ENCODE measurements at regions not wholly inside any gene's neighbourhood (a gene's known extent, or its start where the extent isn't known, plus 50 kb on each side); places are given as distances from the start of the nearest gene placed in this dataset.

DNA sequence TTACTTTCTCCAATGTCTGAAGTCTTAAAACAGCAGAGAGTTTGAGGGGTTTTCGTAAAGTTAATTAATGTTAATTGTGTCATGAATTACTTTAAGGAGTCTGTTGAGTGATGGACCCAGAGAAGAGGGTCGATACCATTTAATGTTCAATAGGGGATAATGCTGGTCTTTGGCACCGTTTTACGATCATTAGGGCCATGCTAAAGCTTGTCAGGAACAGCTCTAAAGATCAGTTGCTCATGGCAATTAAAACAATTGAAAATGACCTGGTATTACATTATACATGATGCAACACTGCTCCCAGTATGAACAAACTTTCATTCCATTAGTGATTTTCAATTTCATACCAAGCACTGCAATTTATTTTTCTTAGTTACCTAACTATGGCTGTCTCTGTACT lies 296.9 kb downstream of the ETV1 start:
- ChIA-PET POLR2A (no interaction called here), CTCF (no interaction called here)
- Mint-ChIP-seq H3K9me3 (ENCODE audit: insufficient read depth) (no peaks in the 10 kb centered on the region), H3K27me3 (no peaks in the 10 kb centered on the region), H3K27ac (no peak overlapping the region), H3K4me1 (no peaks in the 10 kb centered on the region), H3K4me3 (no peak overlapping the region)
- WGBS (ENCODE audit: insufficient coverage), result 90% methylated on average over 2 of the region's 4 CpGs
- ATAC-seq (ENCODE audit: low read depth) (no peak), DNase-seq (no peak)
- Histone ChIP-seq H3K27ac (ENCODE audit: low read length in 2 of 2) (no peak overlapping the region), H3K9ac (ENCODE audit: low read length) (no peak overlapping the region), H3K27me3 (replicated peaks in 1 of 4; ENCODE audit: control extremely low read depth in 1 of 4, control insufficient read depth in 3 of 4, insufficient read depth in 4 of 4, low read length in 3 of 4) (no peaks in the 10 kb centered on the region), H3K36me3 (replicated peaks in 1 of 2; ENCODE audit: control extremely low read depth in 1 of 2, control insufficient read depth in 1 of 2, extremely low read depth in 1 of 2, insufficient read depth in 2 of 2, low read length in 1 of 2) (no peaks in the 10 kb centered on the region), H3K4me1 (ENCODE audit: control insufficient read depth in 2 of 2, insufficient read depth in 2 of 2, low read length in 2 of 2) (no peaks in the 10 kb centered on the region), H3K4me2 (replicated peaks; ENCODE audit: low read depth, low read length, poor library complexity, severe bottlenecking) (no peak overlapping the region), H3K4me3 (ENCODE audit: control extremely low read depth in 1 of 5, extremely low read depth in 1 of 5, insufficient read depth in 1 of 5, low read depth in 2 of 5, low read length in 4 of 5) (no peak overlapping the region), H3K9me3 (ENCODE audit: control extremely low read depth in 1 of 3, control insufficient read depth in 2 of 3, insufficient read depth in 1 of 3, low read length in 2 of 3) (no peaks in the 10 kb centered on the region), H3K79me2 (ENCODE audit: control insufficient read depth, insufficient read depth, low read length) (no peaks in the 10 kb centered on the region), H4K20me1 (ENCODE audit: control insufficient read depth, insufficient read depth, low read length, poor library complexity, severe bottlenecking) (no peaks in the 10 kb centered on the region), H2AFZ (ENCODE audit: insufficient read depth, low read depth, low read length, poor library complexity, severe bottlenecking) (no peak overlapping the region)
- intact Hi-C loops (cut with micrococcal nuclease), result no loop called here
- TF ChIP-seq EZH2 (IDR thresholded peaks at IDR 0.05; ENCODE audit: borderline replicate concordance, insufficient read depth, low read depth, low read length, poor library complexity, severe bottlenecking) (no peak), CTCF (IDR thresholded peaks at IDR 0.05) (no peak)

DNA sequence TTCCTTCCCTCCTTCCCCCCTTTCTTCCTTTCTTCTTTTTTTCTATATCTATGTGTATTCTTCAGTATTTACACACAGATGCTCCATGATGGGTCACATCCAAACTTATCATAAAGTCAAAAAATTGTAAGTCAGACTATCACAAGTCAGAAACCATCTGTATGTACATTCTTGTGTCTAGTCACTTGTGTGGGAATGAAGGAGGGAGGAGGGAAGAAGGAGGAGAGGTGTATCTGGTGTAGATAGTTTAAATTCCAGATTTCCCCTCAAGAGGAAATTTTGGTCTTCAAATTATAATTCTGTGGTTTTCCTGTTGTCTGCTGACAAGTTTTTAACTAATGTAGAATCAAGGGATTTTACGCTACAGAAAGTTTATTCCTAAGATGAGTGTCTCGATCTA lies 287.2 kb downstream of the ETV1 start:
- intact Hi-C loops (cut with micrococcal nuclease), result no loop called here
- Histone ChIP-seq H3K27me3 (replicated peaks in 1 of 4; ENCODE audit: control extremely low read depth in 1 of 4, control insufficient read depth in 3 of 4, insufficient read depth in 4 of 4, low read length in 3 of 4) (no peaks in the 10 kb centered on the region), H3K9me3 (ENCODE audit: control extremely low read depth in 1 of 3, control insufficient read depth in 2 of 3, insufficient read depth in 1 of 3, low read length in 2 of 3) (peaks cover 0 to 2% (median 1%) of the 10 kb centered on the region in 3 donors), H3K27ac (ENCODE audit: low read length in 2 of 2) (no peak overlapping the region), H3K79me2 (ENCODE audit: control insufficient read depth, insufficient read depth, low read length) (no peaks in the 10 kb centered on the region), H3K4me1 (ENCODE audit: control insufficient read depth in 2 of 2, insufficient read depth in 2 of 2, low read length in 2 of 2) (no peaks in the 10 kb centered on the region), H3K36me3 (replicated peaks in 1 of 2; ENCODE audit: control extremely low read depth in 1 of 2, control insufficient read depth in 1 of 2, extremely low read depth in 1 of 2, insufficient read depth in 2 of 2, low read length in 1 of 2) (no peaks in the 10 kb centered on the region), H4K20me1 (ENCODE audit: control insufficient read depth, insufficient read depth, low read length, poor library complexity, severe bottlenecking) (no peaks in the 10 kb centered on the region), H2AFZ (ENCODE audit: insufficient read depth, low read depth, low read length, poor library complexity, severe bottlenecking) (no peak overlapping the region), H3K4me2 (replicated peaks; ENCODE audit: low read depth, low read length, poor library complexity, severe bottlenecking) (no peak overlapping the region), H3K9ac (ENCODE audit: low read length) (no peak overlapping the region), H3K4me3 (ENCODE audit: control extremely low read depth in 1 of 5, extremely low read depth in 1 of 5, insufficient read depth in 1 of 5, low read depth in 2 of 5, low read length in 4 of 5) (no peak overlapping the region)
- WGBS (ENCODE audit: insufficient coverage), result no CpG with 5 or more reads among the region's 2 CpGs
- no peaks in the 10 kb centered on the region for H3K9me3 Mint-ChIP-seq (ENCODE audit: insufficient read depth)
- ChIA-PET CTCF (no interaction called here), POLR2A (no interaction called here)
- H3K4me1 Mint-ChIP-seq, result no peaks in the 10 kb centered on the region
- no peak for DNase-seq
- no peaks in the 10 kb centered on the region for H3K27me3 Mint-ChIP-seq
- H3K4me3 Mint-ChIP-seq, result no peak overlapping the region
- no peak overlapping the region for H3K27ac Mint-ChIP-seq
- no peak for ATAC-seq (ENCODE audit: low read depth)
- TF ChIP-seq CTCF (IDR thresholded peaks at IDR 0.05), result no peak
- TF ChIP-seq EZH2 (IDR thresholded peaks at IDR 0.05; ENCODE audit: borderline replicate concordance, insufficient read depth, low read depth, low read length, poor library complexity, severe bottlenecking), result no peak
